Small intestine (tissue), 7 donors: ENCODE measurements at regions not wholly inside any gene's neighbourhood (a gene's known extent, or its start where the extent isn't known, plus 50 kb on each side); places are given as distances from the start of the nearest gene placed in this dataset.

ENCODE experiments used
- DNase-seq, 2 donors: peaks; one replicate each; pipeline versions ENCODE4 v3.0.0 to v3.0.0-alpha.2; 2013
- FAIRE-seq: peaks from 2 replicates; lab custom pipeline; 2012; peaks lifted over from hg19 to GRCh38; lab: Jason Lieb, UNC
- H3K27ac ChIP-seq, 3 donors: one replicate each; pipeline ENCODE4 v1.5.1; 2013; ENCODE audit warnings: low read length in 2 of 3, mild to moderate bottlenecking in 2 of 3, control low read depth in 1 of 3, inconsistent platforms in 1 of 3, low read depth in 1 of 3, moderate library complexity in 1 of 3
- H3K27me3 ChIP-seq, 3 donors: one replicate each; pipeline ENCODE4 v1.6.1; 2013; ENCODE audit warnings: low read length in 3 of 3, inconsistent platforms in 1 of 3; ENCODE audit not compliant: control insufficient read depth in 3 of 3, insufficient read depth in 3 of 3
- H3K36me3 ChIP-seq, 3 donors: one replicate each; pipeline ENCODE4 v1.6.1; 2013; ENCODE audit warnings: low read length in 3 of 3, inconsistent platforms in 1 of 3, low read depth in 1 of 3, mild to moderate bottlenecking in 1 of 3, moderate library complexity in 1 of 3; ENCODE audit not compliant: control insufficient read depth in 3 of 3, insufficient read depth in 2 of 3
- H3K4me1 ChIP-seq, 3 donors: one replicate each; pipeline ENCODE4 v1.6.1; 2013; ENCODE audit warnings: low read length in 2 of 3, inconsistent platforms in 1 of 3, low read depth in 1 of 3, mild to moderate bottlenecking in 1 of 3, moderate library complexity in 1 of 3; ENCODE audit not compliant: control insufficient read depth in 3 of 3, insufficient read depth in 2 of 3
- H3K4me3 ChIP-seq, 3 donors: one replicate each; pipeline ENCODE4 v1.5.1; 2013; ENCODE audit warnings: low read length in 3 of 3, control low read depth in 1 of 3, inconsistent platforms in 1 of 3, low read depth in 1 of 3, mild to moderate bottlenecking in 1 of 3, moderate library complexity in 1 of 3
- H3K9me3 ChIP-seq, 2 donors: one replicate each; pipeline ENCODE4 v1.6.1; 2013; ENCODE audit warnings: low read depth in 1 of 2, low read length in 1 of 2; ENCODE audit not compliant: control insufficient read depth in 2 of 2, insufficient read depth in 1 of 2
- WGBS, 3 donors: extraction: QIAGEN DNeasy Blood & Tissue Kit; methylation state at CpG; one replicate each; pipeline ENCODE4 v1.1.7; 2013; 5-methylcytosine and 5-hydroxymethylcytosine counted together
- donor health status: healthy with polysubstance abuse.
- donor health status: control.
- donor health status: control.
- donor health status: Bipolar disorder and iron deficiency.
- donor health status: healthy.

DNA sequence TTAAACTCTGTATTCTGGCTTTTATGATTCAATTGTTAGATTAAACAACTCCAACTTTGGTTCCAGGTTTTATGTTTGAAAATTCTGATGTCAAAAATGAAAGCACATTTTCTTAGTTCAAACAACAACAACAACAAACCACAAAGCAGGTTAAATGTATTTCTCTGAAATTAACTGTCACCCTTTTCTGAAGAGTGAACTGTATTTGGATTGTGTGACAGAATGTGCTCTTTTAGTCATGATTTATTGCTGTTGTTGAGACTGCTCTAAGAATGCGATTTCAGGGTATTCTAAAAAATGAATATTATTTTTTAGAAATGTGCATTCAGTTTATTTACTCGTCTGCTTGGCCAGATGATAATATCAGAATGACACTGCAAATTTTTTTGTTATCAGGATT lies 144.1 kb downstream of the GNAI1 start:
- DNase-seq (no peak), FAIRE-seq (no peak)
- no peaks in the 10 kb centered on the region for H3K36me3 ChIP-seq
- H3K27me3 ChIP-seq, result no peaks in the 10 kb centered on the region
- H3K27ac ChIP-seq, result no peak overlapping the region
- H3K9me3 ChIP-seq, result peaks cover 0 to 3% of the 10 kb centered on the region in 2 donors
- 66 to 70% (median 68%) methylated on average over 2 of the region's 2 CpGs for WGBS, 3 donors
- H3K4me1 ChIP-seq, result peaks cover 0 to 10% (median 0%) of the 10 kb centered on the region in 3 donors
- no peak overlapping the region for H3K4me3 ChIP-seq

DNA sequence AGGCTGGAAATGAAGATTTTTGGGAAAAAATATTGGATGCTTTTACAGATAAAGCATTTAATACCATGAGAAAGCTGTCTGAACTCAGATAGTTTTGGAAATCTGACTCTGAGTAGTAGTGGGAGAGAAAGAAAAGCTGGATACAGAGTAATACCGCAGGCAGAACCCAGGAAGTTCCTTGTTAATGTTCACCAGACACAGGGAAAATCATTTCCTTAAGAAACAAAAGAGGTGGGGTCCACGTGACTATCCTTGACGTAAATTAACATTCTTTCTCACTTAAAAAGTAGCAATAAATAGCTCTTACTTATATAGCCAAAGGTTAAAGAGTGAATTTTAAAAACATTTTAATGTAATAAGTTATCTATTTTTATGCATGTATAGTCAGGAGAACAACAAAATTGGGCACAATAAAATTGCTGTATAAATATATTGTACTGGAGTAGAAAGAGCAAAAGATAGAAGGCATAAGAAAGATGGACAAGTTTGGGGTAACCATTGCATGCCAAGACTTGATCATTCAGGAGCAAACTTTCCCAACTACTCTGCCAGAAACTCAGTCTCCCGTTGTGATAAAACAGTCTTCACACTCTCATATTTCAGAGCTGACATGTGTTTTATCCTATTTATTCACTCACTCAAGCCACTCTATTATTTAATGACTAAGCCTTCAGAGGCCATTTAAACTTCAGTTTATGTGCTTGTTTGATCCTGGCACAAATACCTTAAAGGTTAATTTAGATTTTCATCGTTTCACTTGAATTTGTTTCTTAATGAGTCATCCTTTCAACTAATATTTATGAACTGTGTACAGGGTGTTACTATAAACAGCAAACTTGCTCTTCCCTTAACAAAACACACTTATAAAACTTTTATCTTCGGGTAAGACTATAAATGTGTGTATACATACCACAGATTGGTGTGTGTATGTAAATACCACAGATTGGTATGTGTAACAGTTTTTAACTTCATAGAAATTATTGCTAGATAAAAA lies 143.1 kb downstream of the GNAI1 start:
- H3K36me3 ChIP-seq, result no peaks in the 10 kb centered on the region
- FAIRE-seq, result peak; percentile 55
- no peaks in the 10 kb centered on the region for H3K9me3 ChIP-seq
- peak; percentile 43 to 80 for DNase-seq
- no peaks in the 10 kb centered on the region for H3K27me3 ChIP-seq
- peak overlapping the region in 1 of 3 donors; percentile 79 for H3K27ac ChIP-seq
- WGBS, 3 donors, result 13 to 30% (median 27%) methylated on average over 6 of the region's 6 CpGs
- peaks cover 0 to 10% (median 0%) of the 10 kb centered on the region in 3 donors for H3K4me1 ChIP-seq
- H3K4me3 ChIP-seq, result no peak overlapping the region
